NCI-H446 (cell line): ENCODE measurements at regions not wholly inside any gene's neighbourhood (a gene's known extent, or its start where the extent isn't known, plus 50 kb on each side); places are given as distances from the start of the nearest gene placed in this dataset.

ENCODE experiments used
- DNase-seq, 2 experiments: peaks; one replicate each; lab custom pipeline; 2025; lab: John Stamatoyannopoulos, UW

- DNase-seq, result no peak
These were observed 154.4 kb upstream of the COL5A1 start for GRCh38 chr9:134487066-134487710.

GRCh38 chr9:134488331-134489280 lies 153.0 kb upstream of the COL5A1 start:
- DNase-seq, result no peak

GRCh38 chr9:134489621-134490408 lies 151.8 kb upstream of the COL5A1 start:
- DNase-seq, result no peak

- DNase-seq, result no peak
These were observed 151.2 kb upstream of the COL5A1 start for GRCh38 chr9:134490446-134490845.

GRCh38 chr9:134491196-134491835 lies 150.3 kb upstream of the COL5A1 start:
- DNase-seq, result no peak

- no peak for DNase-seq
These were observed 149.7 kb upstream of the COL5A1 start for GRCh38 chr9:134491856-134492255.

- no peak for DNase-seq
These were observed 149.3 kb upstream of the COL5A1 start for GRCh38 chr9:134492281-134492691.

GRCh38 chr9:134492721-134493460 lies 148.7 kb upstream of the COL5A1 start:
- no peak for DNase-seq

GRCh38 chr9:134493461-134494272 lies 147.9 kb upstream of the COL5A1 start:
- no peak for DNase-seq

- no peak for DNase-seq
These were observed 147.3 kb upstream of the COL5A1 start for GRCh38 chr9:134494273-134494815.

- no peak for DNase-seq
These were observed 146.7 kb upstream of the COL5A1 start for GRCh38 chr9:134494905-134495304.

GRCh38 chr9:134495881-134496412 lies 145.7 kb upstream of the COL5A1 start:
- DNase-seq, result no peak

GRCh38 chr9:134496413-134497282 lies 145.0 kb upstream of the COL5A1 start:
- DNase-seq, result no peak

GRCh38 chr9:134497283-134497860 lies 144.2 kb upstream of the COL5A1 start:
- DNase-seq, result no peak

- no peak for DNase-seq
These were observed 142.8 kb upstream of the COL5A1 start for GRCh38 chr9:134498814-134499166.

- DNase-seq, result no peak
These were observed 140.5 kb upstream of the COL5A1 start for GRCh38 chr9:134500931-134501760.

GRCh38 chr9:134501761-134502265 lies 139.8 kb upstream of the COL5A1 start:
- DNase-seq, result no peak
